Neural cell (in vitro differentiated cells): ENCODE measurements at regions not wholly inside any gene's neighbourhood (a gene's known extent, or its start where the extent isn't known, plus 50 kb on each side); places are given as distances from the start of the nearest gene placed in this dataset.

Source experiments
- CTCF ChIP-seq: fragments of 450-650 bp; IDR thresholded peaks from 2 replicates; pipeline ENCODE4 v1.5.1; 2014; ENCODE audit warnings: antibody characterized with exemption, mild to moderate bottlenecking, moderate library complexity; ENCODE audit not compliant: poor library complexity, severe bottlenecking
- EP300 ChIP-seq: fragments of 450-650 bp; conservative IDR thresholded peaks from 2 replicates; pipeline ENCODE4 v1.6.1; 2014; ENCODE audit warnings: antibody characterized with exemption, mild to moderate bottlenecking, moderate library complexity; ENCODE audit not compliant: poor library complexity, severe bottlenecking
- EZH2 ChIP-seq: fragments of 200-600, 300-800 bp; shearing (Covaris generic), sonication (generic); IDR thresholded peaks from 2 replicates; pipeline ENCODE4 v1.6.1; 2014; ENCODE audit warnings: antibody characterized with exemption, low read length, borderline replicate concordance, mild to moderate bottlenecking; ENCODE audit not compliant: insufficient read depth, poor library complexity, severe bottlenecking
- POLR2AphosphoS5 ChIP-seq: IDR thresholded peaks from 2 replicates; pipeline ENCODE4 v1.6.1; 2012
- RAD21 ChIP-seq: fragments of 450-650 bp; conservative IDR thresholded peaks from 2 replicates; pipeline ENCODE4 v1.6.1; 2014; ENCODE audit warnings: antibody characterized with exemption, mild to moderate bottlenecking, moderate library complexity
- TAF1 ChIP-seq: IDR thresholded peaks from 2 replicates; pipeline ENCODE4 v1.6.1; 2012; ENCODE audit warnings: low read depth

DNA sequence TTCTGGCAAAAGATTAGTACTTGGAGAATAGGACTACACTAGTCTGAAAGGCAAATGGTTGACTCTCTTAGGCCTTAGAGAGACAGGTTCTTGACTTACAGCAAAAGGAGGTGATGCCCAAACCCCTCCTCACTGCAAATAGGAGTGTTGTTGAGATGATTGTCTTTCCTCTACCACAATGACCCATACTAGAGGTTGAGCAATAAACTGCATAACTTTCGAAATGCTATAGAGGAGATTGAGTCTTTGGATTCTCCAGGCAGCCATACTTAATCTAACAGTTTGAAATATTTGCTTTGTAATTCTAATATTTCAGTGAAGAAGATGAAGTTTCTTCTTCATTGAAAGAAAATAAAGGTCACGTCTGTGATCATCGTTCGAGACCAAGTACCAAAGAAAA lies 498.5 kb upstream of the GBE1 start:
- no peak for TF ChIP-seq CTCF
- no peak for TF ChIP-seq EZH2
- TF ChIP-seq TAF1, result no peak
- TF ChIP-seq POLR2AphosphoS5, result no peak
- no peak for TF ChIP-seq RAD21
- no peak for TF ChIP-seq EP300
